GM21717 (cell line): ENCODE measurements at regions not wholly inside any gene's neighbourhood (a gene's known extent, or its start where the extent isn't known, plus 50 kb on each side); places are given as distances from the start of the nearest gene placed in this dataset.

Experiments
- ATAC-seq: cut with Tn5 transposase; IDR thresholded peaks from one replicate; pipeline ENCODE4 v1.9.1; 2021; ENCODE audit warnings: mild to moderate bottlenecking, moderate library complexity; ENCODE audit not compliant: unreplicated experiment

DNA sequence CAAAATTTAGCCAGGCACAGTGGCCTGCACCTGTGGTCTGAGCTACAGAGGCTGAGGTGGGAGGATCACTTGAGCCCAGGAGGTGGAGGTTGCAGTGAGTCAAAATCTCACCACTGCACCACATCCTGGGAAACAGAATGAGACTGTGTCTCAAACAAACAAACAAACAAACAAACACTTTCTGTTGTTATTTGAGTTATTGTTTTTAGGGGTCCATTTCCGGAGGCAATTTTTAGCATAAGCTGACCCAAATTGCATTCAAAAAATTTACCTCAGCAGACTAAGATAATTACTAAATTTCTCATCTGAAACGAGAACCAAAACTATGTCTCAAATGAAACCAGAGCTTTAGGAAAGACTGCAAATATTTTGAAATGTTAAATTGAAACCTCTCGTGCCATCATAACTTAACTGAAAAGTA, 1485.1 kb downstream of the EFNA5 start:
- peak; percentile 87 for ATAC-seq

GRCh38 chr5:106174903-106175302, 1495.8 kb downstream of the EFNA5 start:
- no peak for ATAC-seq

GRCh38 chr5:106172681-106173532, 1497.8 kb downstream of the EFNA5 start:
- ATAC-seq: peak; percentile 61

DNA sequence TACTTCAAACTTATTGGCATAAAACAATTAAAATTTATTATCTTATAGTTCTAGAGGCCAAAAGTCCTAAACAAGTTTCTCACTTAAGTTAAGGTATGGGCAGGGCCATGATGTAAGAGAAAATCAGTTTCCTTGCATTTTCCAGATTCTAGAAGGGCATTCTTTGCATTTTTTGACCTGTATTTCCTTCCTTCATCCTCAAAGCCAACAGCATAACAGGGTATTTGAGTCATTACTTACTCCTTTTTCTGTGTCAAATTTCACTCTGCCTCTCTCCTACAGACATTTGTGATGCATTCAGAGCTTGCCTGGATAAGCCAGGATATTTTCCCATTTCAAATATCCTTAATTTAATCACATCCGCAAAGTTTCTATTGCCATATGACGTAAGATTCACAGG, 1499.0 kb downstream of the EFNA5 start:
- no peak for ATAC-seq

- ATAC-seq: no peak
Measured at GRCh38 chr5:106171132-106171531, 1499.6 kb downstream of the EFNA5 start.

GRCh38 chr5:106167766-106168165, 1503.0 kb downstream of the EFNA5 start:
- no peak for ATAC-seq

- no peak for ATAC-seq
Measured at GRCh38 chr5:106163233-106163632, 1507.5 kb downstream of the EFNA5 start.

DNA sequence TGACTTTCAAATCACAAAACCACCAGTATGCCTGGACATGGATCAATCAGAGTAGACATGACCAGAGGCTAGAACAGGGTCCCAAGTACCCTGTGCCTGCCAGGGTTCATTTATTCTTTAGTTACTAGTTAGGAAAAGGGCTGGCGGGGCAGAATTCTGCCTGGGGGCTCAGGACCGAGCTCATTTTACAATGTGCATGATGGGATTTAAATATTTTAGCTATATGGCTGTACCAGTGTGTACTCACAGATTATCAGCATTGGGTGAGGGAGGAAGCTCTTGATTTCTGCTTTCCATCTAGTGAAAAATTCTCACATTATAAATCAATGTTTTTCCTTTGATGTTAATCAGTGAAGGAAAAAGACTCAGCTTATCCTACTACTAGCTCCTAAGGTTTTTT, 1511.1 kb downstream of the EFNA5 start:
- ATAC-seq: no peak

- ATAC-seq: no peak
Measured at GRCh38 chr5:106154280-106154716, 1516.4 kb downstream of the EFNA5 start.

DNA sequence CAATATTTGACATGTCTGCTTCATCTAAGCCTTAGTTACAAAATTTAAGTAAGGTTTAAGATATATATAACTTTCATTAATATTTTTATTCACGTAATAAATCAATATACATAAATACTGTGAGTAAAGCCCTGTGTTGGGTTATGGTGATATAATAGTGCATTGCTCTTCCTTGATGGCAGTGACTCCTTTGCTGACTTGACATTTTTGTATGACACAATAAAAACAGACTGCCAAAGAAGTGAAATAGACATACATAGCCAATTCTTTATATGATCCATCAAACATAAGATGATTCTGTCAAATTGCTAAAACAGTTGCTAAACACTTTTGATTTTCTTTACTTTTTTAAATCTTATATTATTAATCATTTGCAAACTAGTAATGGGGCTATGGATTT, 1518.2 kb downstream of the EFNA5 start:
- no peak for ATAC-seq

- no peak for ATAC-seq
Measured at GRCh38 chr5:106142116-106142515, 1528.6 kb downstream of the EFNA5 start.

DNA sequence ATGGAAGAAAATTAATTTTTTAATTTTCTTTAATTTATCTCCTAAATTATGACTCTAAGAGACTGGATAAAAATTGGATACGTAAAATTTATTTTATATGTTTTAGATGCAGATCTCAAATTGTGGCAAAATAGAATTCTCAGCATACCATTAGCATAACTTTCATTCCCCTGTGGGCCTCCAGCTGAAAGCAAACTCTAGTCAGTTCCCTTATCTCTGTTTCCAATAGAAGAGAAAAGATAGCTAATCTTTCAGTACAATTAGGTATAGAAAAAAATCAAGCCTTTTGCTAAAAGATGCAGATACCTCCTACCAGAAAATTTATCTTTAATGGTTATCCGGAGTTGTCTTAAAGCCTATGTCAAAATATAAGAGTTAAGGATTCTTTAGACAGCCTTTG, 1530.6 kb downstream of the EFNA5 start:
- no peak for ATAC-seq

DNA sequence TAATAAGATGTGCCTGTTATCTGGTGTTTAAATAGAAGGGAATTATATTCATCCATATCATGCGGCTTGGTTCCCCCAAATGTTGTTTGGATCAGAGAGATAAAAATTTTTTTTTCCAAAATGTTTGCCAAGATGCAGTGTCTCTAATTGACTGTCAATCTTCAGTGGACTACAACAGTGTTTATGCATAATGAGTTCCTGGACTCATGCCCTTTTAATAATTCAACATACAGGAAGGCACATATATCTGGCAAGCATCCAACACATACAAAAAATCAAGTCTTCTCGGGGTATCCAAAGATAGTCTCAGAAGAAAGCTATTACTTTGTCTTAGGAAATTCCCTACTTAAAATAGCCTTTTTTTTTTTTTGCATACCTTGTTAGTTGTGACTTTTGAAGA, 1534.7 kb downstream of the EFNA5 start:
- ATAC-seq: no peak

DNA sequence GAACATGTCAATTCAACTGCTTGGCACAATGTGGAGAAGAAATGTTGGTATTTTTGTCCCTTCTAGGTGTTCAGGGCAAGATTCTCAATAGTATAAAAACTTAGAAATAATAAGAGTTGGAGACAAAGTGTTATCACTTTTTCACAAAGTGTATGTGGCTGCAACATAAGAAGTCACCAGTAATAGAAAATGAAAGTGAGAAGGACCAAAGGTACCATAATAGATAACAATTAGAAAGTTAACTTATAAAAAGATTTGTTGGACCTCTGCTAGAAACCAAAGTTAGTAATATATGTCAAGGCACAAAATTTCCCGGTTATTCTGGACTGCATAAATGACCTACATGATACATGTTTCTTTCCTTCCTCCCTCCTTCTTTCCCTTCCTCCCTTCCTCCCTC, 1535.3 kb downstream of the EFNA5 start:
- no peak for ATAC-seq

GRCh38 chr5:106134549-106134948, 1536.2 kb downstream of the EFNA5 start:
- ATAC-seq: no peak

DNA sequence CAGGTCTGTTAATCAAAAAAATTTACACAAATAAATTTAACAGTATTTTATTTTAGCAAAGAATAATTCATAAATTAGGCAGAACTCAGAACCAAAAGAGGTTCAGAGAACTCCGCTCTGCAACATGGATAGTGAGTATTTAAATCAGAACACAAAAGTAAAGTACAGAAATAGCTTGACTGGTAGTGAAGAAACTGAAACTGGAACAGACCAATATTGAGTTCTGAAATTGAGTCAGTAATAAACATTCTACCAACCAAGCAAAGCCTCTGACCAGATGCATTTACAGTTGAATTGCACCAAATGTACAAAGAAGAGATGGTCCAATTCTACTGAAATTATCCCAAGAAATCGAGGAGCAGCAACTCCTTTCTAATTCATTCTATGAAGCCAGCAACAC, 1542.8 kb downstream of the EFNA5 start:
- peak; percentile 97 for ATAC-seq

GRCh38 chr5:106127341-106127781, 1543.4 kb downstream of the EFNA5 start:
- ATAC-seq: peak; percentile 75

GRCh38 chr5:106121972-106122605, 1548.6 kb downstream of the EFNA5 start:
- peak; percentile 90 for ATAC-seq

GRCh38 chr5:106116682-106117081, 1554.1 kb downstream of the EFNA5 start:
- ATAC-seq: no peak

DNA sequence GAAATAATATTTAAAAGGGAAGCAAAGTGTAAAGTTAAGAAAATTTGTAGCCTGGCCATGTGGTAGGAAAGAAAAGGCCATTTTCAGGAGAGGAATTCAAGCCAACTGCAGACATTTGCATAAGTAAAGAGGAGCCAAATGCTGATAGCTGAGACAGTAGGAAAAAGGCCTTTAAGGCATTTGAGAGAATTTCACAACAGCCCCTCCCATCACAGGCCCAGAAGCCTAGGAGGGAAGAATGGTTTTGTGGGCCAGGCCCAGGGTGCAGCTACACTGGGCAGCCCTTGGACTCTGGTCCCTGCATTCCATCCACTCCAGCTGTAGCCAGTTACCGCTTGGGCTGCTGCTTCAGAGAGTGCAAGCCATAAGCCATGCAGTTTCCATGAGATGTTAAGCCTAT, 1556.8 kb downstream of the EFNA5 start:
- ATAC-seq: no peak

GRCh38 chr5:106106384-106106783, 1564.4 kb downstream of the EFNA5 start:
- no peak for ATAC-seq

DNA sequence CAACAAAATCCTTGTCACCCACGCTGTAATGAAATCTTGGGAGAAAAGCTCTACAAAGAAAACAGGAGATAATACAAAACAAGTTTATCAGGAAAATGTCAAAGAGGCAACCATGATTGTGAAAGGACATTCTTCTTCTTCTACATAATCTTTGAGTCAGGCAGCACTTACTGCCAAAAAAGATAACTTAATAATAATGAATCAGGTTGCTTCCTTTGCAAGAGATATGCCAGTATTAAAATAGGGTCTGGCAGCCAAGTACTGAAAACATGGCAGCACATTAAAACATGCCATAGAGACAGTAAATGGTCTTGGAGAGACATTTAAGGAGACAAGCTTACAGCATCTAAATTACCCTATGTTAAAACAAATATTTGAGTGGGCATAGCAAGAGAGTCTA, 1573.4 kb downstream of the EFNA5 start:
- no peak for ATAC-seq
